OCI-LY1 (cell line): ENCODE measurements at regions not wholly inside any gene's neighbourhood (a gene's known extent, or its start where the extent isn't known, plus 50 kb on each side); places are given as distances from the start of the nearest gene placed in this dataset.

Source experiments
- EZH2 ChIP-seq: fragments of 200-600 bp; sonication (generic), shearing (Covaris generic); IDR thresholded peaks from 2 replicates; pipeline ENCODE4 v1.8.0; 2017; ENCODE audit warnings: borderline replicate concordance, mixed run types, mild to moderate bottlenecking, antibody characterized with exemption, low read length, moderate library complexity, mixed read lengths
- TF ChIP-seq, protein P1 (sequence below): fragments of 200-600 bp; sonication (generic), shearing (Covaris generic); IDR thresholded peaks from 2 replicates; pipeline ENCODE4 v1.5.1; 2017; ENCODE audit warnings: mild to moderate bottlenecking, antibody characterized with exemption, low read length, moderate library complexity, mixed read lengths

DNA sequence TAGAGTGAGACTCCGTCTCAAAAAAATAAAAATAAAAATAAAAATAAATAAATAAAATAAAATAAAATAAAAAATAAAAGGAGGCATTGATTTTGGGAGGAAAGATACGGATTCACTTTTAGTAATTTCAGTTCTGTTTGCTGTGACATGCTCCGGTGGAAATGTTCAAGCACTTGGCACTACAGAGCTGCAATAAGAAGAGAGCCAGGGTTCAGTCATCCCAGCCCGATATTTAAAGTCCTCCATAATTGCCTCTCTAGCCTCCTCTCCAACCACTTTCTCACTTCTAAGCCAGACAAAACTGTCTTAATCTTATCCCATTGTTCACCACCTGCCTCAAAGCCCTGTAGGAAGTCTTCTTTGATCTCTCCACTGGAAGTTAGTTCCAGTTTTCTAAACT lies 55.0 kb upstream of the MACF1 start:
- TF ChIP-seq, protein P1, sequence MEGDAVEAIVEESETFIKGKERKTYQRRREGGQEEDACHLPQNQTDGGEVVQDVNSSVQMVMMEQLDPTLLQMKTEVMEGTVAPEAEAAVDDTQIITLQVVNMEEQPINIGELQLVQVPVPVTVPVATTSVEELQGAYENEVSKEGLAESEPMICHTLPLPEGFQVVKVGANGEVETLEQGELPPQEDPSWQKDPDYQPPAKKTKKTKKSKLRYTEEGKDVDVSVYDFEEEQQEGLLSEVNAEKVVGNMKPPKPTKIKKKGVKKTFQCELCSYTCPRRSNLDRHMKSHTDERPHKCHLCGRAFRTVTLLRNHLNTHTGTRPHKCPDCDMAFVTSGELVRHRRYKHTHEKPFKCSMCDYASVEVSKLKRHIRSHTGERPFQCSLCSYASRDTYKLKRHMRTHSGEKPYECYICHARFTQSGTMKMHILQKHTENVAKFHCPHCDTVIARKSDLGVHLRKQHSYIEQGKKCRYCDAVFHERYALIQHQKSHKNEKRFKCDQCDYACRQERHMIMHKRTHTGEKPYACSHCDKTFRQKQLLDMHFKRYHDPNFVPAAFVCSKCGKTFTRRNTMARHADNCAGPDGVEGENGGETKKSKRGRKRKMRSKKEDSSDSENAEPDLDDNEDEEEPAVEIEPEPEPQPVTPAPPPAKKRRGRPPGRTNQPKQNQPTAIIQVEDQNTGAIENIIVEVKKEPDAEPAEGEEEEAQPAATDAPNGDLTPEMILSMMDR = no peak
- TF ChIP-seq EZH2 = no peak
